H1 (cell line): ENCODE measurements at regions not wholly inside any gene's neighbourhood (a gene's known extent, or its start where the extent isn't known, plus 50 kb on each side); places are given as distances from the start of the nearest gene placed in this dataset.

ENCODE experiments used
- CTCF ChIA-PET: fragments of 300-600 bp; sonication (Branson Sonifier 250); formaldehyde crosslinking; loops from one replicate; lab custom pipeline; 2021; ENCODE audit not compliant: partially characterized antibody; lab: Charles Lee
- POLR2A ChIA-PET: fragments of 300-600 bp; sonication (Branson Sonifier 250); formaldehyde crosslinking; loops from one replicate; lab custom pipeline; 2021; ENCODE audit warnings: inconsistent platforms; ENCODE audit not compliant: partially characterized antibody; lab: Charles Lee
- DNase-seq, 2 experiments: peaks; one replicate each; pipeline versions ENCODE4 v3.0.0 to v3.0.0-alpha.2; 2010 to 2022; ENCODE audit warnings: low spot score in 2 of 2, low read depth in 1 of 2, mixed read lengths in 1 of 2
- FAIRE-seq: peaks from 2 replicates; lab custom pipeline; 2011; peaks lifted over from hg19 to GRCh38; lab: Jason Lieb, UNC
- H2AFZ ChIP-seq: 2 replicates; pipeline ENCODE4 v1.8.1; 2012; ENCODE audit warnings: low read length, inconsistent platforms
- H2AK5ac ChIP-seq: 2 replicates; pipeline ENCODE4 v1.6.1; 2013; ENCODE audit warnings: low read depth, low read length
- H2BK120ac ChIP-seq: replicated peaks from 2 replicates; pipeline ENCODE3; 2013; ENCODE audit warnings: low read depth, low read length, inconsistent platforms
- H2BK12ac ChIP-seq: 2 replicates; pipeline ENCODE4 v1.6.1; 2013; ENCODE audit warnings: low read depth, low read length
- H2BK15ac ChIP-seq: 2 replicates; pipeline ENCODE4 v1.6.1; 2013; ENCODE audit warnings: low read length
- H2BK20ac ChIP-seq: 2 replicates; pipeline ENCODE4 v1.6.1; 2013; ENCODE audit warnings: low read length
- H2BK5ac ChIP-seq: 2 replicates; pipeline ENCODE4 v1.6.1; 2013; ENCODE audit warnings: low read depth, low read length
- H3K14ac ChIP-seq: 2 replicates; pipeline ENCODE4 v1.6.1; 2013; ENCODE audit warnings: inconsistent platforms; ENCODE audit not compliant: insufficient read length
- H3K18ac ChIP-seq: 2 replicates; pipeline ENCODE4 v1.6.1; 2013; ENCODE audit warnings: low read length; ENCODE audit errors: extremely low read depth
- H3K23ac ChIP-seq: 2 replicates; pipeline ENCODE4 v1.6.1; 2013; ENCODE audit warnings: inconsistent platforms; ENCODE audit not compliant: insufficient read length
- H3K23me2 ChIP-seq: 2 replicates; pipeline ENCODE4 v1.6.1; 2013; ENCODE audit warnings: low read depth, low read length
- H3K27ac ChIP-seq: 2 replicates; pipeline ENCODE4 v1.6.1; 2011; ENCODE audit warnings: low read depth, low read length, inconsistent platforms
- H3K27me3 ChIP-seq, 4 experiments: replicated peaks in 1 of 4; 1 replicate in 1 of 4; 2 replicates in 3 of 4; pipeline versions ENCODE4 v1.6.1 to v1.8.1; 2011 to 2013; ENCODE audit warnings: low read length in 3 of 4, mild to moderate bottlenecking in 3 of 4, inconsistent platforms in 2 of 4, mixed read lengths in 2 of 4, moderate library complexity in 1 of 4; ENCODE audit not compliant: control insufficient read depth in 3 of 4, insufficient read depth in 3 of 4; ENCODE audit errors: extremely low read depth in 1 of 4
- H3K36me3 ChIP-seq, 4 experiments: 2 replicates each; pipeline versions ENCODE4 v1.6.1 to v1.8.1; 2011 to 2013; ENCODE audit warnings: mild to moderate bottlenecking in 4 of 4, low read length in 3 of 4, moderate library complexity in 2 of 4, control low read depth in 1 of 4, inconsistent platforms in 1 of 4; ENCODE audit not compliant: insufficient read depth in 4 of 4, control insufficient read depth in 2 of 4
- H3K4ac ChIP-seq: replicated peaks from 2 replicates; pipeline ENCODE3; 2013; ENCODE audit warnings: low read length, low read depth, mixed read lengths, inconsistent platforms; ENCODE audit not compliant: insufficient read length
- H3K4me1 ChIP-seq, 4 experiments: replicated peaks in 1 of 4; 1 replicate in 1 of 4; 2 replicates in 3 of 4; pipeline versions ENCODE4 v1.6.1 to v1.8.1; 2011 to 2013; ENCODE audit warnings: low read length in 3 of 4, inconsistent platforms in 2 of 4, mixed read lengths in 1 of 4; ENCODE audit not compliant: insufficient read depth in 4 of 4, control insufficient read depth in 3 of 4
- H3K4me2 ChIP-seq, 2 experiments: 2 replicates each; pipeline versions ENCODE4 v1.6.1 to v1.8.1; 2011 to 2013; ENCODE audit warnings: low read depth in 2 of 2, low read length in 2 of 2, control low read depth in 1 of 2, inconsistent platforms in 1 of 2, mild to moderate bottlenecking in 1 of 2; ENCODE audit not compliant: insufficient read depth in 1 of 2
- H3K4me3 ChIP-seq, 4 experiments: fragments of 200-600, 300-600 bp in 1 of 4; sonication (generic), shearing (Covaris generic), sonication (Bioruptor Twin) in 1 of 4; 2 replicates each; pipeline versions ENCODE4 v1.5.1 to v1.8.1; 2011 to 2016; ENCODE audit warnings: low read length in 4 of 4, low read depth in 3 of 4, control low read depth in 2 of 4, inconsistent platforms in 2 of 4, mild to moderate bottlenecking in 2 of 4, mixed read lengths in 1 of 4, moderate library complexity in 1 of 4; ENCODE audit not compliant: insufficient read depth in 2 of 4; ENCODE audit errors: extremely low read depth in 1 of 4
- H3K56ac ChIP-seq: replicated peaks from 2 replicates; pipeline ENCODE3; 2013; ENCODE audit warnings: low read depth, mild to moderate bottlenecking, mixed read lengths, low read length, inconsistent platforms; ENCODE audit not compliant: insufficient read length
- H3K79me1 ChIP-seq: 2 replicates; pipeline ENCODE4 v1.6.1; 2013; ENCODE audit warnings: low read depth, low read length, control low read depth
- H3K79me2 ChIP-seq, 2 experiments: 2 replicates each; pipeline versions ENCODE4 v1.6.1 to v1.8.1; 2012 to 2013; ENCODE audit warnings: low read length in 2 of 2, mild to moderate bottlenecking in 2 of 2, inconsistent platforms in 1 of 2; ENCODE audit not compliant: insufficient read depth in 2 of 2, control insufficient read depth in 1 of 2
- H3K9ac ChIP-seq, 4 experiments: replicated peaks in 1 of 4; 1 replicate in 1 of 4; 2 replicates in 3 of 4; pipeline versions ENCODE4 v1.6.1 to v1.8.1; 2011 to 2013; ENCODE audit warnings: low read depth in 3 of 4, low read length in 3 of 4, control low read depth in 2 of 4, mild to moderate bottlenecking in 2 of 4, moderate library complexity in 2 of 4, inconsistent platforms in 1 of 4; ENCODE audit errors: extremely low read depth in 1 of 4
- H3K9me3 ChIP-seq, 2 experiments: 2 replicates each; pipeline versions ENCODE4 v1.6.1 to v1.8.1; 2012 to 2013; ENCODE audit warnings: mild to moderate bottlenecking in 2 of 2, moderate library complexity in 2 of 2, control low read depth in 1 of 2, inconsistent platforms in 1 of 2, low read depth in 1 of 2, low read length in 1 of 2, mixed read lengths in 1 of 2; ENCODE audit not compliant: insufficient read depth in 2 of 2
- H4K20me1 ChIP-seq, 2 experiments: replicated peaks in 1 of 2; 2 replicates each; pipeline versions ENCODE3 to v1.8.1; 2011 to 2013; ENCODE audit warnings: inconsistent platforms in 2 of 2, low read length in 2 of 2, mild to moderate bottlenecking in 1 of 2; ENCODE audit not compliant: insufficient read depth in 2 of 2, control insufficient read depth in 1 of 2
- H4K5ac ChIP-seq: 2 replicates; pipeline ENCODE4 v1.6.1; 2013; ENCODE audit warnings: low read length, low read depth, mixed read lengths, inconsistent platforms; ENCODE audit not compliant: insufficient read length
- H4K8ac ChIP-seq: 2 replicates; pipeline ENCODE4 v1.8.0; 2013; ENCODE audit warnings: mild to moderate bottlenecking, moderate library complexity, low read length, inconsistent platforms; ENCODE audit not compliant: insufficient read depth; ENCODE audit errors: extremely low read depth
- H4K91ac ChIP-seq: replicated peaks from 2 replicates; pipeline ENCODE3; 2013; ENCODE audit warnings: low read length, mixed read lengths, inconsistent platforms; ENCODE audit not compliant: insufficient read length
- CBX5 ChIP-seq: fragments of 300-800, 300-1000 bp; sonication (generic); IDR thresholded peaks from 2 replicates; pipeline ENCODE4 v1.7.1; 2016; ENCODE audit warnings: antibody characterized with exemption, low read length, low read depth
- RFX5 ChIP-seq: IDR thresholded peaks from 2 replicates; pipeline ENCODE4 v1.6.1; 2011; ENCODE audit warnings: low read depth, low read length, improper control_type of control experiment, borderline replicate concordance

- no peak for FAIRE-seq
Observed at GRCh38 chrX:27254656-27255055, 208.5 kb downstream of the PPP4R3C start.

More at GRCh38 chrX:27254656-27255055, 208.5 kb downstream of the PPP4R3C start:
- no peak overlapping the region for H2AK5ac ChIP-seq
- H2AFZ ChIP-seq: no peak overlapping the region
- H3K4me1 ChIP-seq: no peaks in the 10 kb centered on the region
- no peak overlapping the region for H3K18ac ChIP-seq
- TF ChIP-seq CBX5 (no peak), RFX5 (no peak)
- H3K9ac ChIP-seq: no peak overlapping the region
- H4K20me1 ChIP-seq: no peaks in the 10 kb centered on the region
- H3K23ac ChIP-seq: no peak overlapping the region
- ChIA-PET CTCF (no interaction called here), POLR2A (no interaction called here)
- no peaks in the 10 kb centered on the region for H3K9me3 ChIP-seq
- H2BK12ac ChIP-seq: no peak overlapping the region
- H2BK120ac ChIP-seq: no peak overlapping the region
- no peak overlapping the region for H4K8ac ChIP-seq
- H3K4me2 ChIP-seq: no peak overlapping the region
- no peaks in the 10 kb centered on the region for H3K36me3 ChIP-seq
- H3K23me2 ChIP-seq: no peaks in the 10 kb centered on the region
- H3K27ac ChIP-seq: no peak overlapping the region
- no peak overlapping the region for H2BK15ac ChIP-seq
- no peaks in the 10 kb centered on the region for H3K79me2 ChIP-seq
- H3K4ac ChIP-seq: no peak overlapping the region
- H3K27me3 ChIP-seq: no peaks in the 10 kb centered on the region
- no peak overlapping the region for H3K56ac ChIP-seq
- no peak overlapping the region for H2BK5ac ChIP-seq
- H4K91ac ChIP-seq: no peak overlapping the region
- H4K5ac ChIP-seq: no peak overlapping the region
- H2BK20ac ChIP-seq: no peak overlapping the region
- DNase-seq: no peak
- no peaks in the 10 kb centered on the region for H3K79me1 ChIP-seq
- no peak overlapping the region for H3K14ac ChIP-seq
- H3K4me3 ChIP-seq: no peak overlapping the region
